Activated B cell treated with CpG ODN at 0.5 μM for 24 hours (primary cell): ENCODE measurements at regions not wholly inside any gene's neighbourhood (a gene's known extent, or its start where the extent isn't known, plus 50 kb on each side); places are given as distances from the start of the nearest gene placed in this dataset.
"Not testable (repeated sequence)": the region's sequence is repeated elsewhere in the genome, so short reads cannot be mapped to it uniquely, and the experiment has no call there.

Experiments
- ATAC-seq: fragments of 200-7000 bp; cut with Tn5 transposase; one replicate; pipeline ENCODE4 v1.10.0; 2021; ENCODE audit warnings: low read depth, mild to moderate bottlenecking, moderate library complexity
- CTCF ChIA-PET: fragments of 350-600 bp; sonication (Branson Sonifier 250); formaldehyde crosslinking; loops from one replicate; lab custom pipeline; 2021; ENCODE audit warnings: antibody characterized with exemption; lab: Charles Lee
- POLR2A ChIA-PET: fragments of 350-600 bp; sonication (Branson Sonifier 250); formaldehyde crosslinking; loops from one replicate; lab custom pipeline; 2021; ENCODE audit warnings: antibody characterized with exemption; lab: Charles Lee
- DNase-seq: peaks from one replicate; pipeline ENCODE4 v3.0.0; 2022
- H3K27ac Mint-ChIP-seq: one replicate; pipeline ENCODE4 v1.8.0; 2020; ENCODE audit warnings: mixed read lengths
- H3K27me3 Mint-ChIP-seq: one replicate; pipeline ENCODE4 v1.8.0; 2021; ENCODE audit warnings: mixed read lengths
- H3K36me3 Mint-ChIP-seq: one replicate; pipeline ENCODE4 v1.8.0; 2021; ENCODE audit warnings: low read depth, mixed read lengths
- H3K4me1 Mint-ChIP-seq: one replicate; pipeline ENCODE4 v1.8.0; 2021; ENCODE audit warnings: mixed read lengths
- H3K4me3 Mint-ChIP-seq: one replicate; pipeline ENCODE4 v1.8.0; 2020; ENCODE audit warnings: mild to moderate bottlenecking, mixed read lengths
- H3K9me3 Mint-ChIP-seq: one replicate; pipeline ENCODE4 v1.8.0; 2020; ENCODE audit warnings: mixed read lengths
- intact Hi-C: fragments of 100-400 bp; cut with micrococcal nuclease; formaldehyde crosslinking; loops from one replicate; pipeline ENCODE4 v1.15.1; 2024
- TF ChIP-seq, protein P1 (sequence below): fragments of 200-600 bp; IDR thresholded peaks from one replicate; pipeline ENCODE4 v1.8.0; 2022; ENCODE audit warnings: antibody characterized with exemption, mild to moderate bottlenecking

DNA sequence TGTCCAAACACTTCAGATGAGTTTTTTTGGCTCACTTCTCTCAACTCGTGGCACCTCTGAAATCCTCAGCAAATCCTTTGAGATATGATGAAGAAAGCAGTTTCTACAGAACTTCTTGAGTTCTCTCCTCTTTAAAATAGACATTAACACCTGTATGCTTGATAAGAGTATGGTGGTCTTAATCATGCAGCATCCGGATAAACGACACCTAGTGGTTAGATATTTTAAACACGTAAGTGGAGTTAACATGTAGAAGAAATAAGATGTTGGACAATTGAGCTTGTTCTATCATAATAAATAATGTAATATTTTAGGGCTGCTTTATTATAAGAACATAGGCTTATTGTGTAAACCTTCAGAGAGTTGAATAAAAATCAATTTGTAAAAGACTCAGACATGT lies 324.8 kb downstream of the CYLC2 start:
- intact Hi-C loops, result no loop called here
- Mint-ChIP-seq H3K36me3 (no peaks in the 10 kb centered on the region), H3K9me3 (no peaks in the 10 kb centered on the region), H3K27ac (no peak overlapping the region), H3K4me1 (no peaks in the 10 kb centered on the region), H3K27me3 (no peaks in the 10 kb centered on the region), H3K4me3 (no peak overlapping the region)
- ChIA-PET POLR2A (no interaction called here), CTCF (no interaction called here)
- ATAC-seq (no peak), DNase-seq (no peak)
- TF ChIP-seq, protein P1, sequence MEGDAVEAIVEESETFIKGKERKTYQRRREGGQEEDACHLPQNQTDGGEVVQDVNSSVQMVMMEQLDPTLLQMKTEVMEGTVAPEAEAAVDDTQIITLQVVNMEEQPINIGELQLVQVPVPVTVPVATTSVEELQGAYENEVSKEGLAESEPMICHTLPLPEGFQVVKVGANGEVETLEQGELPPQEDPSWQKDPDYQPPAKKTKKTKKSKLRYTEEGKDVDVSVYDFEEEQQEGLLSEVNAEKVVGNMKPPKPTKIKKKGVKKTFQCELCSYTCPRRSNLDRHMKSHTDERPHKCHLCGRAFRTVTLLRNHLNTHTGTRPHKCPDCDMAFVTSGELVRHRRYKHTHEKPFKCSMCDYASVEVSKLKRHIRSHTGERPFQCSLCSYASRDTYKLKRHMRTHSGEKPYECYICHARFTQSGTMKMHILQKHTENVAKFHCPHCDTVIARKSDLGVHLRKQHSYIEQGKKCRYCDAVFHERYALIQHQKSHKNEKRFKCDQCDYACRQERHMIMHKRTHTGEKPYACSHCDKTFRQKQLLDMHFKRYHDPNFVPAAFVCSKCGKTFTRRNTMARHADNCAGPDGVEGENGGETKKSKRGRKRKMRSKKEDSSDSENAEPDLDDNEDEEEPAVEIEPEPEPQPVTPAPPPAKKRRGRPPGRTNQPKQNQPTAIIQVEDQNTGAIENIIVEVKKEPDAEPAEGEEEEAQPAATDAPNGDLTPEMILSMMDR, result no peak

DNA sequence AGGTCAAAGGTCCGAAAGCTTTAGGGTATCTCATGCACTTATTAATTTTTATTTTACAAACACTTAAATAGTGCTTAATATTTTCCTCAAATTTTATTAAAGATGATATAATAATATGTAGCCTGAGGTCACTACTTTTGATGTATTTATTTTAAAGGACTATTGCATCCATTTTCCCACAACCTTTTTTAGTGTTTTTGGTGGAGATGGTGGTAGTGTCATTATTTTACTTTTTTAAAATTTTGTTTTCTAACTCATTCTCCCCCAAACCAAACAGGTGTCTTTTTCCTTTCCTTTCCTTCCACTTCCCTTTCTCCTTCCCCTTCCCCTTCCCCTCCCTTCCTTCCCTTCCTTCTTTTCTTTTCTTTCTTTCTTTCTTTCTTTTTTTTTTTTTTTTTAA lies 328.6 kb downstream of the CYLC2 start:
- intact Hi-C loops, result no loop called here
- Mint-ChIP-seq H3K27ac (no peak overlapping the region), H3K36me3 (no peaks in the 10 kb centered on the region), H3K4me3 (no peak overlapping the region), H3K4me1 (no peaks in the 10 kb centered on the region), H3K27me3 (no peaks in the 10 kb centered on the region), H3K9me3 (no peaks in the 10 kb centered on the region)
- no peak for ATAC-seq
- ChIA-PET POLR2A (no interaction called here), CTCF (no interaction called here)
- TF ChIP-seq, protein P1, result no peak
- no peak for DNase-seq

DNA sequence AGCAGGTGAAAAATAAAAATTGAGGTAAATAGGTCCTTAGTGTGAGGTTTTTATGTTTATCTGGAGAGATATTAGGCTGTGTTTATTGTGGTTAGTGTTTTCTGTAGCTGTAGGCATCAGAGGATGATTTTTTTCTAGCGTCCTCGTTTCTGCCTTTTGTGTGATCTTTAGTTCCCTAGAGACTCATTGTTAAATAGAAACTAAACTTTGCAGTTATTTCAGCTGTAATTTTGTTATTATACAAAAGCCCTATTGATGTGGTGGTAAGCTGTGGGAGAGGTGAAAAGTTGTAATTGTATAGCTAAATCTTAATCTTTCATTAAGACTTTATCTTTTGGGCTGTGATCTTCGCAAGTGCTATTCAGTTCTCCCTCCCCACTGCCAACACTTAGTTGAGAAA lies 340.3 kb downstream of the CYLC2 start:
- ChIA-PET POLR2A (no interaction called here), CTCF (no interaction called here)
- Mint-ChIP-seq H3K4me1 (no peaks in the 10 kb centered on the region), H3K36me3 (no peaks in the 10 kb centered on the region), H3K27ac (no peak overlapping the region), H3K4me3 (no peak overlapping the region), H3K27me3 (no peaks in the 10 kb centered on the region), H3K9me3 (no peaks in the 10 kb centered on the region)
- DNase-seq (no peak), ATAC-seq (no peak)
- TF ChIP-seq, protein P1, result no peak
- intact Hi-C loops, result no loop called here

DNA sequence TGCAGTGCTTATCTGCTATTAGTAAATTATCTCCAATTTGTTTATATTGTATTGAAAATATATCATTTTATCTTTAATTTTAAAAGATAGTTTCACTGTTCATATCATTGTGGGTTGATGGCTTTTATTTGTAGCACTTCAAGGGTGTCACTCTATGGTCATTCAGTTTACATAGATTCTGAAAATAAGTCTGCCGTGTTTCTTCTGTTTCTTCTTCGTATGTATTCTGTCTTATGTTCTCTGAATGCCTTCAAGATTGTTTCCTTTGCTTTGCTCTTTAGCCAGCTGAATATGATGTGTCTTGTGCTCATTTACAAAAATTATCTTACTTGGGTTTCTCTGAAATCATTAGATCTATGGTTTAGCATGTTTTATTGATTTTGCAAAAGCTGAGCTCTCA lies 359.9 kb downstream of the CYLC2 start:
- Mint-ChIP-seq H3K9me3 (peaks cover 7% of the 10 kb centered on the region), H3K27ac (no peak overlapping the region), H3K4me1 (no peaks in the 10 kb centered on the region), H3K36me3 (no peaks in the 10 kb centered on the region), H3K4me3 (no peak overlapping the region), H3K27me3 (no peaks in the 10 kb centered on the region)
- ATAC-seq, result no peak
- ChIA-PET CTCF (no interaction called here), POLR2A (no interaction called here)
- intact Hi-C loops, result no loop called here
- DNase-seq, result no peak
- TF ChIP-seq, protein P1, result no peak

DNA sequence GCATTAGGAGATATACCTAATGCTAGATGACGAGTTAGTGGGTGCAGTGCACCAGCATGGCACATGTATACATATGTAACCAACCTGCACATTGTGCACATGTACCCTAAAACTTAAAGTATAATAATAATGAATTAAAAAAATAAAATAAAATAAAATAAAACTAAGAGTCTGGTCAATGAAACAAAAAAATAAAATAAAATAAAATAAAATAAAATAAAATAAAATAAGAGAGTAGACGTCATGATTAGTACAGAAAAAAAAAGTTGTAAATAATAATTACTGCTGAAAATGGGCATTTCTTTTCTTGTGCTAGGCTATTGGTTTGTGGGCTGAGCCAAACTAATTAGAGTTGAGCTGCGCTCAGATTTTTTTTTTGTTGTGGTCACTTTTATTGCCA lies 362.8 kb downstream of the CYLC2 start:
- ATAC-seq, H3K4me3 Mint-ChIP-seq, H3K36me3 Mint-ChIP-seq, H3K4me1 Mint-ChIP-seq, H3K27me3 Mint-ChIP-seq, DNase-seq, H3K27ac Mint-ChIP-seq, POLR2A ChIA-PET, intact Hi-C loops, CTCF ChIA-PET: not testable (repeated sequence)
- peaks cover 10% of the 10 kb centered on the region for H3K9me3 Mint-ChIP-seq

DNA sequence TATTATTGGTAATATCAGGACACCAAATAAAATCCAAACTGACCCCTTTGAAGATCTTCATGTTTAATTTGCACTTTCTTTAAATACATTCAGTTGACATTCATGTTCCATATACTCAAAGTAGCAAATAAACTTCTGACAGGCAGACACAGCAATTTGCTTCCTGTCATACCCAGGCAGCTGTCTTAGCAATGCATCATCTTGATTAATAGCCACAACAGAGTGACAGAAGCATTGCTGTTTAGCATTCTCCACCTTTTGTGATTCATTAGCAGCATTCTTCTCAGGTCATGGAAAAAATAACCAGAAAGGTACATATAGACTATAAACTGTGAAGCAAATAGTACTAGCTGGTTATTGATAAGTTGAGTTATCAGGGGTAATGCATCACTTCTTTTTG lies 366.8 kb downstream of the CYLC2 start:
- H3K9me3 Mint-ChIP-seq, result peaks cover 3% of the 10 kb centered on the region
- H3K27me3 Mint-ChIP-seq, result no peaks in the 10 kb centered on the region
- no peak overlapping the region for H3K27ac Mint-ChIP-seq
- intact Hi-C loops, result no loop called here
- no peak for ATAC-seq
- DNase-seq, result no peak
- POLR2A ChIA-PET, result no interaction called here
- TF ChIP-seq, protein P1, result no peak
- H3K4me1 Mint-ChIP-seq, result no peaks in the 10 kb centered on the region
- no peaks in the 10 kb centered on the region for H3K36me3 Mint-ChIP-seq
- H3K4me3 Mint-ChIP-seq, result no peak overlapping the region
- CTCF ChIA-PET, result no interaction called here
